T-cell (primary cell): ENCODE measurements at regions not wholly inside any gene's neighbourhood (a gene's known extent, or its start where the extent isn't known, plus 50 kb on each side); places are given as distances from the start of the nearest gene placed in this dataset.

Source experiments
- ATAC-seq, 4 experiments: fragments of 200-7000 bp in 3 of 4; fragments of 150-1000 bp in 1 of 4; cut with Tn5 transposase; replicated peaks in 1 of 4; 1 replicate in 3 of 4; 2 replicates in 1 of 4; pipeline ENCODE4 v1.10.0; 2021; ENCODE audit warnings: moderate library complexity in 3 of 4, mild to moderate bottlenecking in 2 of 4, moderate number of reproducible peaks in 1 of 4
- CTCF ChIA-PET, 2 donors: fragments of 300-600 bp; sonication (Branson Sonifier 250); formaldehyde crosslinking; loops; one replicate each; lab custom pipeline; 2022; ENCODE audit warnings: antibody characterized with exemption in 2 of 2; lab: Charles Lee
- POLR2A ChIA-PET, 2 donors: fragments of 300-600 bp; sonication (Branson Sonifier 250); formaldehyde crosslinking; loops; one replicate each; lab custom pipeline; 2022; ENCODE audit warnings: antibody characterized with exemption in 2 of 2; lab: Charles Lee
- DNase-seq, 35 experiments: peaks; one replicate each; pipeline versions ENCODE4 v3.0.0 to v3.0.0-alpha.2; 2013 to 2023
- H3K27ac ChIP-seq: one replicate; pipeline ENCODE4 v1.5.1; 2013; ENCODE audit warnings: low read length
- H3K27me3 ChIP-seq, 2 experiments: replicated peaks in 1 of 2; 1 replicate in 1 of 2; 2 replicates in 1 of 2; pipeline versions ENCODE4 v1.6.1 to v1.7.0; 2013; ENCODE audit warnings: low read length in 1 of 2, mixed read lengths in 1 of 2; ENCODE audit not compliant: control insufficient read depth in 2 of 2, insufficient read depth in 2 of 2; ENCODE audit errors: extremely low read depth in 1 of 2
- H3K36me3 ChIP-seq, 2 donors: 1 replicate in 1 of 2; 2 replicates in 1 of 2; pipeline versions ENCODE4 v1.6.1 to v1.7.0; 2013; ENCODE audit warnings: low read length in 1 of 2; ENCODE audit not compliant: control insufficient read depth in 2 of 2, insufficient read depth in 1 of 2; ENCODE audit errors: extremely low read depth in 1 of 2
- H3K4me1 ChIP-seq, 2 experiments: 1 replicate in 1 of 2; 2 replicates in 1 of 2; pipeline versions ENCODE4 v1.6.1 to v1.7.0; 2013; ENCODE audit warnings: low read length in 2 of 2, mixed read lengths in 1 of 2; ENCODE audit not compliant: insufficient read depth in 2 of 2, control insufficient read depth in 1 of 2; ENCODE audit errors: extremely low read depth in 1 of 2
- H3K4me3 ChIP-seq, 2 donors: 1 replicate in 1 of 2; 2 replicates in 1 of 2; pipeline versions ENCODE4 v1.5.1 to v1.7.0; 2013; ENCODE audit warnings: mild to moderate bottlenecking in 2 of 2, low read length in 1 of 2, moderate library complexity in 1 of 2; ENCODE audit not compliant: control insufficient read depth in 1 of 2; ENCODE audit errors: extremely low read depth in 1 of 2
- H3K9me3 ChIP-seq: 2 replicates; pipeline ENCODE4 v1.7.0; 2013
- H3K27ac Mint-ChIP-seq, 2 donors: one replicate each; pipeline ENCODE4 v1.8.0; 2020 to 2021; ENCODE audit warnings: mild to moderate bottlenecking in 2 of 2, mixed read lengths in 2 of 2
- H3K27me3 Mint-ChIP-seq, 2 donors: one replicate each; pipeline ENCODE4 v1.8.0; 2021 to 2022; ENCODE audit warnings: mixed read lengths in 2 of 2
- H3K36me3 Mint-ChIP-seq: one replicate; pipeline ENCODE4 v1.8.0; 2021; ENCODE audit warnings: mixed read lengths
- H3K4me1 Mint-ChIP-seq, 3 donors: one replicate each; pipeline ENCODE4 v1.8.0; 2020 to 2022; ENCODE audit warnings: mixed read lengths in 3 of 3, mild to moderate bottlenecking in 1 of 3
- H3K4me3 Mint-ChIP-seq, 3 donors: one replicate each; pipeline ENCODE4 v1.8.0; 2020 to 2022; ENCODE audit warnings: mild to moderate bottlenecking in 3 of 3, mixed read lengths in 3 of 3, moderate library complexity in 3 of 3
- H3K9me3 Mint-ChIP-seq, 3 donors: one replicate each; pipeline ENCODE4 v1.8.0; 2020 to 2022; ENCODE audit warnings: mixed read lengths in 3 of 3
- WGBS: methylation state at CpG from one replicate; pipeline ENCODE4 v1.1.5; 2013; ENCODE audit warnings: missing lambda C conversion rate; ENCODE audit not compliant: insufficient coverage; 5-methylcytosine and 5-hydroxymethylcytosine counted together

DNA sequence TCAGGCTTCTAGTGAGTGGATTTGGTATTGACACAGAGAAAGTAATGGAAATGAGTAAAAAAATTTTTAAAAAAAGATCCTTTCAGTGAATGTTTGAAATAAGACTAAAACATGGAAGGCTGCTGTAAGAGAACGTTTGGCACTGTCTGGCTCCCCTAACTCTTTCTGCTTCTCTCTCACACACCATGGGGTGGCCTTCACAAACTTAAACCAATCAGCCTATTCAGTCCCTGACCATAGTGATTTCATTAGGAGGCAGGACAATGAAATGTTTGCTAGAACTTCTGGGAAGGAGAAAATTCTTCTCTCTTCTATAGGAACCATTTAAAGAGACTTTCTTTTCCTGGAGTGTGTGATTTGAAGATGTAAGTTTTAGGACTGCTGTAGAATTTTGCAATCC, 84.2 kb upstream of the GRIN2B start:
- no CpG with 5 or more reads among the region's 1 CpG for WGBS
- Mint-ChIP-seq H3K27me3 (peaks cover 4 to 8% of the 10 kb centered on the region in 2 donors), H3K27ac (no peak overlapping the region), H3K4me3 (no peak overlapping the region), H3K9me3 (peaks cover 0 to 4% (median 0%) of the 10 kb centered on the region in 3 donors), H3K4me1 (no peaks in the 10 kb centered on the region), H3K36me3 (no peaks in the 10 kb centered on the region)
- CTCF ChIA-PET: no interaction called here
- DNase-seq (no peak), ATAC-seq (no peak)
- no peaks in the 10 kb centered on the region for H3K4me1 ChIP-seq
- no peak overlapping the region for H3K27ac ChIP-seq
- H3K27me3 ChIP-seq: no peaks in the 10 kb centered on the region
- no peak overlapping the region for H3K4me3 ChIP-seq
- H3K36me3 ChIP-seq: no peaks in the 10 kb centered on the region
- no peaks in the 10 kb centered on the region for H3K9me3 ChIP-seq
- POLR2A ChIA-PET: no interaction called here

DNA sequence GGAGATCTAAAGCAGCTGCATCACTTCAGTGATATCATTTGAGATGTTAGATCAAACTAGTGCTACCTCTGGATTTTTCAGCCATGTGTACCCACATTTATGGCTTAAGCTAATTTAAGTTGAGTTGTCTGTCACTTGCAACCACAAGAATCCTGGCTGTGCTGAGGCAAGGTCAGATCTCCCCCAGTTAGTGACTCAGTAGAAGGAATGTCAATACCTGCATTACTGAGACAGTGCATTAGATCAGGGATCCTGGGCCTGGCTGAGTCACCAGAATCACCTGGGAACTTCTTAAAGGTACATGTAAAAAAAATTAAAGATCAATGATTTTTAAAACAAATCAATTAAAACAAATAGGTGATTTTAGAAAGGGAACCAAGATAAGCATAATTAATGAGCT, 84.6 kb upstream of the GRIN2B start:
- ATAC-seq: no peak

DNA sequence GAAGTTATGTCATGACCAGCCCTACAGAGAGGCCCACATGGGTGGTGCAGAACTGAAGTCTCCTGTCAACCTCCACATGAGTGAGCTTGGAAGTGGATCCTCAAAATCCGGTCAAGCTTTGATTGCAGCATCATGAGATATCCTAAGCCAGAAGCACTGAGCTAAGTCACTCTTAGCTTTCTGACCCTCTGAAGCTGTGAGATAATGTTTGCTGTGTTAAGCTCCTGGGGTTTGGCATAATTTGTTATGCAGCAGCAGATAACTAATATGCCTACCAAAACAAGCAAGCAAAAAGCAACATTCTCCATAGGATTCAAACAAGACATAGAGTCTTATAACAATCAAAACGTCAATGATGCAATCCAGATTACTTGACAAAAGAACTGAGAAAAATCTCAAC, 87.6 kb upstream of the GRIN2B start:
- WGBS: 80% methylated on average over 1 of the region's 2 CpGs
- H3K4me1 Mint-ChIP-seq: no peaks in the 10 kb centered on the region
- ATAC-seq (no peak), DNase-seq (no peak)
- ChIA-PET POLR2A (no interaction called here), CTCF (no interaction called here)
- Histone ChIP-seq H3K9me3 (no peaks in the 10 kb centered on the region), H3K36me3 (no peaks in the 10 kb centered on the region), H3K4me3 (no peak overlapping the region), H3K4me1 (no peaks in the 10 kb centered on the region), H3K27ac (no peak overlapping the region), H3K27me3 (no peaks in the 10 kb centered on the region)
- no peaks in the 10 kb centered on the region for H3K36me3 Mint-ChIP-seq
- peaks cover 0 to 3% (median 0%) of the 10 kb centered on the region in 3 donors for H3K9me3 Mint-ChIP-seq
- peaks cover 2 to 3% of the 10 kb centered on the region in 2 donors for H3K27me3 Mint-ChIP-seq
- no peak overlapping the region for H3K4me3 Mint-ChIP-seq
- no peak overlapping the region for H3K27ac Mint-ChIP-seq

More for the DNA sequence above, 84.6 kb upstream of the GRIN2B start:
- ChIA-PET CTCF (no interaction called here), POLR2A (no interaction called here)
- Histone ChIP-seq H3K27me3 (no peaks in the 10 kb centered on the region), H3K4me3 (no peak overlapping the region), H3K36me3 (no peaks in the 10 kb centered on the region), H3K4me1 (no peaks in the 10 kb centered on the region), H3K9me3 (no peaks in the 10 kb centered on the region), H3K27ac (no peak overlapping the region)
- no peak for DNase-seq
- H3K9me3 Mint-ChIP-seq: peaks cover 0 to 4% (median 0%) of the 10 kb centered on the region in 3 donors
- peaks cover 4 to 8% of the 10 kb centered on the region in 2 donors for H3K27me3 Mint-ChIP-seq
- H3K27ac Mint-ChIP-seq: no peak overlapping the region
- H3K36me3 Mint-ChIP-seq: no peaks in the 10 kb centered on the region
- H3K4me3 Mint-ChIP-seq: no peak overlapping the region
- H3K4me1 Mint-ChIP-seq: no peaks in the 10 kb centered on the region

DNA sequence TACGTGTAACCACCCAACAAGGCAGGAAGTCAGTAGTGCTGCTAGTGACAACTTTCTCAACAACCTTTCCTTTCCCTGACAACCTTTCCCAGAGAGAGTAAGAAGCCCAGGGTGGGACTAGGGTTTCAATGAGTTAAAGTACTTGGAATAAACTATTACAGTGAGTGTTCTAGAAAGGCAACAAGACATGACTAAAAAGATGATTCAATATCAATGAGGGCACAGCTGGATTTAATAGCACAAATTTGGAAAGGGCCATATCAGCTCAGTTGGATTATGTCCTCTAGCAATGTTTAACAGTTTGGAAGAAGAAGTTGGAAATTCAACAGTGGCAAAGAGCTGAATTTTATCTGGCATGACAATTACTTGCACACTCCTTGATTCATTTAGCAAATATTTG, 90.4 kb upstream of the GRIN2B start:
- peaks cover 0 to 6% of the 10 kb centered on the region in 2 donors for H3K27me3 Mint-ChIP-seq
- H3K27ac ChIP-seq: no peak overlapping the region
- ChIA-PET POLR2A (interaction anchor here in 1 of 2 donors (0.6 kb wide), 1 partner anchor 90 kb away, joined by 5 read pairs; no protein-coding TSS in a partner anchor), CTCF (no interaction called here)
- no peak overlapping the region for H3K4me3 ChIP-seq
- H3K36me3 Mint-ChIP-seq: no peaks in the 10 kb centered on the region
- no peaks in the 10 kb centered on the region for H3K36me3 ChIP-seq
- peaks cover 1 to 5% (median 3%) of the 10 kb centered on the region in 3 donors for H3K9me3 Mint-ChIP-seq
- no peak for ATAC-seq
- H3K4me3 Mint-ChIP-seq: no peak overlapping the region
- H3K4me1 ChIP-seq: no peaks in the 10 kb centered on the region
- no CpG with 5 or more reads among the region's 1 CpG for WGBS
- no peaks in the 10 kb centered on the region for H3K27me3 ChIP-seq
- no peaks in the 10 kb centered on the region for H3K9me3 ChIP-seq
- no peak for DNase-seq
- no peaks in the 10 kb centered on the region for H3K4me1 Mint-ChIP-seq
- no peak overlapping the region for H3K27ac Mint-ChIP-seq

DNA sequence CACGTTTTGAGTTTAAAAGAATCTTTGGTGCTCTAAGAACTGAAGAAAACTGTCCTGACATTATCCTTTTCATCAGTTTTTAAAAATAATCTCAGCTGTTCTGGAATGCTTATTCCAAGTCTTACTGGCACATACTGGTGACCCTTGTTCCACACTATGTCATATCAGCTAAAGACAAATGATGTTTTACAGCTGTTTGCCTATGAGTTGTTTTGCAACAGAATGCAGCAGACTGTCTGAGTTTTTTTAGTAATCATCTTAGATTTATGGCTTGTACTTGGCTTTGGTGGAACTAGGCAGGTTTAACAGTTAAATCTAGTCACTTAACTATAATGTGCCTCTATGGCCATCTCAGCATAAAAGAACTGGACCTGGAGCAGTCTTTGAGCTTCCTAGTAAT, 91.6 kb upstream of the GRIN2B start:
- H3K9me3 Mint-ChIP-seq: peaks cover 4 to 13% (median 8%) of the 10 kb centered on the region in 3 donors
- ATAC-seq (no peak), DNase-seq (no peak)
- H3K4me3 Mint-ChIP-seq: no peak overlapping the region
- no peak overlapping the region for H3K27ac Mint-ChIP-seq
- Histone ChIP-seq H3K4me3 (no peak overlapping the region), H3K9me3 (no peaks in the 10 kb centered on the region), H3K36me3 (no peaks in the 10 kb centered on the region), H3K27ac (no peak overlapping the region), H3K4me1 (no peaks in the 10 kb centered on the region), H3K27me3 (no peaks in the 10 kb centered on the region)
- CTCF ChIA-PET: no interaction called here
- no peaks in the 10 kb centered on the region for H3K36me3 Mint-ChIP-seq
- WGBS: no CpG with 5 or more reads among the region's 1 CpG
- POLR2A ChIA-PET: no interaction called here
- no peaks in the 10 kb centered on the region for H3K4me1 Mint-ChIP-seq
- H3K27me3 Mint-ChIP-seq: peaks cover 0 to 5% of the 10 kb centered on the region in 2 donors

DNA sequence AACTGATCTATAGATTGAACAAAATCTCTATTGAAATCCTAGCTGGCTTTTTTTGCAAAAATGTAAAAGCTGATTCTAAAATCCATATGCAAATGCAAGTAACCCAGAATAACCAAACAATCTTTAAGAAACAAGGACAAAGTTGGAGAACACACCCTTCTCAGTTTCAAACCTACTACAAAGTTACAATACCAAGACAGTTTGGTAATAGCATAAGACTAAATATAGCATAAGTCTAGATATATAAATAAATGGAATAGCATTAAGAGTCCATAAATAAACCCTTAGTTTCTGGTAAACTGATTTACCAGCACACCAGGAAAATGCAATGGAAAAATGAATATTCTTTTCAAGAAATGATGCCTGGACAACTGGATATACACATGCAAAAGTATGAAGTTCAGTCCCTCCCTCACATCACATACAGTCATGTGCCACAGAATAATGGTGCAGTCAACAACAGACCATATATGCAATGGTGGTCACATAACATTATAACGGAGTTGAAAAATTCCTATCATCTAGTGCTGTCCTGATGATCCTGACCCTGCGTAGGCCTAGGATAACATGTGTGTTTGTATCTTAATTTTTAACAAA, 94.5 kb upstream of the GRIN2B start:
- H3K36me3 ChIP-seq: no peaks in the 10 kb centered on the region
- H3K36me3 Mint-ChIP-seq: no peaks in the 10 kb centered on the region
- H3K9me3 Mint-ChIP-seq: peaks cover 4 to 13% (median 8%) of the 10 kb centered on the region in 3 donors
- no peak overlapping the region for H3K4me3 ChIP-seq
- no peaks in the 10 kb centered on the region for H3K9me3 ChIP-seq
- H3K27ac ChIP-seq: no peak overlapping the region
- no peak for ATAC-seq
- H3K27me3 Mint-ChIP-seq: peaks cover 0 to 3% of the 10 kb centered on the region in 2 donors
- no peaks in the 10 kb centered on the region for H3K4me1 Mint-ChIP-seq
- no CpG with 5 or more reads among the region's 2 CpGs for WGBS
- peaks cover 0 to 2% of the 10 kb centered on the region in 2 experiments for H3K27me3 ChIP-seq
- ChIA-PET CTCF (no interaction called here), POLR2A (no interaction called here)
- H3K27ac Mint-ChIP-seq: no peak overlapping the region
- no peak for DNase-seq
- H3K4me1 ChIP-seq: no peaks in the 10 kb centered on the region
- no peak overlapping the region for H3K4me3 Mint-ChIP-seq
